Bronchial epithelial cell (primary cell): ENCODE measurements at regions not wholly inside any gene's neighbourhood (a gene's known extent, or its start where the extent isn't known, plus 50 kb on each side); places are given as distances from the start of the nearest gene placed in this dataset.

ENCODE experiments used
- DNase-seq: peaks from one replicate; pipeline ENCODE4 v3.0.0-alpha.2; 2010; ENCODE audit warnings: low read depth
- FAIRE-seq: peaks from 2 replicates; lab custom pipeline; 2011; peaks lifted over from hg19 to GRCh38; lab: Jason Lieb, UNC
- H3K27me3 ChIP-seq: 2 replicates; pipeline ENCODE4 v1.5.1; 2011; ENCODE audit warnings: low read length; ENCODE audit not compliant: control insufficient read depth, insufficient read depth
- H3K36me3 ChIP-seq: 2 replicates; pipeline ENCODE4 v1.5.1; 2011; ENCODE audit warnings: low read length; ENCODE audit not compliant: control insufficient read depth, insufficient read depth
- H3K4me3 ChIP-seq: 2 replicates; pipeline ENCODE4 v1.5.1; 2011; ENCODE audit warnings: mild to moderate bottlenecking, low read depth, low read length, control low read depth
- TF ChIP-seq, protein P1 (sequence below): IDR thresholded peaks from 2 replicates; pipeline ENCODE4 v1.5.1; 2011; ENCODE audit warnings: mild to moderate bottlenecking, moderate library complexity, low read length, control low read depth, inconsistent platforms; ENCODE audit not compliant: insufficient read depth, severe bottlenecking

DNA sequence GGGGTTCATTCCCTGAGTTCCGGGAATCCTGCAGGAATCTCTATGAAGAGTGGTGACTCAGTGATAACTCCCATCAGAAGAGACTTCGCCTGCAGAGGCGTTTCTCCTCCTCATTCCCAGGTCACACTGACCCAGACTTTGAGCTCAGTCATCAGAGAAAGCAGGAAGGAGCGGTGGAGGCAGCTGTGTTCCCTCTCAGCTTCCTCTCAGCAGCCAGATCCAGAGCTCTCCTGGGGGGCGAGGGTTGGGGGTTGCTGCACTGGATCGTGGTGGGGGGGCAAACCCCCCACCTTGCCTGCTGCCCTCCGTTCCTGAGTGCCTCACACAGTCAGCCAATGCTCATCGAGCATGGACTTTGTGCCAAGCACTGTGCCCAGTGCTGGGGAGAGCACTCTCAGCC is 271.2 kb downstream of the CBLN1 start:
- FAIRE-seq (no peak), DNase-seq (no peak)
- TF ChIP-seq, protein P1, sequence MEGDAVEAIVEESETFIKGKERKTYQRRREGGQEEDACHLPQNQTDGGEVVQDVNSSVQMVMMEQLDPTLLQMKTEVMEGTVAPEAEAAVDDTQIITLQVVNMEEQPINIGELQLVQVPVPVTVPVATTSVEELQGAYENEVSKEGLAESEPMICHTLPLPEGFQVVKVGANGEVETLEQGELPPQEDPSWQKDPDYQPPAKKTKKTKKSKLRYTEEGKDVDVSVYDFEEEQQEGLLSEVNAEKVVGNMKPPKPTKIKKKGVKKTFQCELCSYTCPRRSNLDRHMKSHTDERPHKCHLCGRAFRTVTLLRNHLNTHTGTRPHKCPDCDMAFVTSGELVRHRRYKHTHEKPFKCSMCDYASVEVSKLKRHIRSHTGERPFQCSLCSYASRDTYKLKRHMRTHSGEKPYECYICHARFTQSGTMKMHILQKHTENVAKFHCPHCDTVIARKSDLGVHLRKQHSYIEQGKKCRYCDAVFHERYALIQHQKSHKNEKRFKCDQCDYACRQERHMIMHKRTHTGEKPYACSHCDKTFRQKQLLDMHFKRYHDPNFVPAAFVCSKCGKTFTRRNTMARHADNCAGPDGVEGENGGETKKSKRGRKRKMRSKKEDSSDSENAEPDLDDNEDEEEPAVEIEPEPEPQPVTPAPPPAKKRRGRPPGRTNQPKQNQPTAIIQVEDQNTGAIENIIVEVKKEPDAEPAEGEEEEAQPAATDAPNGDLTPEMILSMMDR = no peak
- H3K36me3 ChIP-seq = no peaks in the 10 kb centered on the region
- H3K27me3 ChIP-seq = no peaks in the 10 kb centered on the region
- no peak overlapping the region for H3K4me3 ChIP-seq

DNA sequence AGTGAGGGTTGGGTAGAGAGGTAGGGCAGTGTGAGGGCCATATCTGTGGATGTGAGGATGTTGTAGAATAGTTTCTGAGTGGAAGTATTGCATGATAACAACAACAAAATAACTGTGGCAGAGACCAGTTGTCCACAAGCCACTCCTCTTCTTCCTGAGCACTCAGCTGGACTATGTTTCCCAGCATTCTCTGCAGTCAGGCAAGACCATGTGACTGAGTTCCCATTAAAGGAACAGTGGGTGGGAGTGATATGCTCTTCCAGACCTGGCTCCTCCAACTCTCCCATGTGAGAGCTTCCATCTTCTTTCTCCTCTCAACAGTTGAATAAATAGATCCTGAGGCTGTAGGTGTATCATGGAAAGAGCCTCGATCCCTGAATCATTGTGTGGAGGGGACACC is 272.4 kb downstream of the CBLN1 start:
- TF ChIP-seq, protein P1 = no peak
- Histone ChIP-seq H3K27me3 (no peaks in the 10 kb centered on the region), H3K36me3 (no peaks in the 10 kb centered on the region), H3K4me3 (no peak overlapping the region)
- FAIRE-seq (no peak), DNase-seq (no peak)

DNA sequence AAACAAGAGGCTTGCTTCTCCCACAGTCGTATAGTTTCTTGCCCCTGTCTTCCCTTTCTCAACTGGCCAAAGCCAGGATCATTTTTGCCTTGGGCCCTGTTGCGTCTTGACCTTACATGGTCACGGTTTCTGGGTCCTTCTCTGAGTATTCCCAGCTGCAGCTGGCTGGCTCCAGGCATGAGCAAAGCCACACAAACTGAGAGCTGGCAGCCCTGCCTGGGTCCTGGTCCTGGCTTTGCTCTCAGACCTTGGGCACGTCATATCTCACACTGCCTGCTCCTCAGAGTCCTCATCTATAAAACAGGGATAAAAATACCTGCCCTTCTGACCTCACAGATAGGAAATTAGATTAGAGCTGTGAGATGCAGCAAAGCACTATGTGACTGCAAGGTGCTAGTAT is 277.6 kb downstream of the CBLN1 start:
- no peak for FAIRE-seq
- no peaks in the 10 kb centered on the region for H3K36me3 ChIP-seq
- H3K4me3 ChIP-seq = no peak overlapping the region
- TF ChIP-seq, protein P1 = no peak
- no peaks in the 10 kb centered on the region for H3K27me3 ChIP-seq
- DNase-seq = no peak

DNA sequence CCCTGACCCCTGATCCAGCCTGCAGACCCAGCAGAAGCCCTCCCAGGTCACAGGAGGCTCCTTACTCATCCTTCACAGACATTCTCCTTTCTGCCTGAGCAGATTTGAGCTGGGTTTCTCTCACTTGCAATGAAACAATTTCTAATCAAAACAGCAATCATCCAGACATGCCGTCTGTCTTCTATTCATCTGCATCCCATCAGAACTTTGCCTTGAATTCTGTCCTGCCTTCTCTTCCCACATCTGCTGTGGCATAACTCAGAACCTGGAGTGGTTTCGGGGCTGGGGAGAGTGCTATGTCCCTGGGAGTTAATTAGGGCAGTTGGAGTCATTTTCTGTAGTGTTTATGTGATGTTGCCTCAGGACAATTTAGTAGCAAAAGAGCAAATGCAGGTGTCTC is 278.6 kb downstream of the CBLN1 start:
- Histone ChIP-seq H3K36me3 (no peaks in the 10 kb centered on the region), H3K4me3 (no peak overlapping the region), H3K27me3 (no peaks in the 10 kb centered on the region)
- FAIRE-seq = no peak
- no peak for DNase-seq
- TF ChIP-seq, protein P1 = no peak

DNA sequence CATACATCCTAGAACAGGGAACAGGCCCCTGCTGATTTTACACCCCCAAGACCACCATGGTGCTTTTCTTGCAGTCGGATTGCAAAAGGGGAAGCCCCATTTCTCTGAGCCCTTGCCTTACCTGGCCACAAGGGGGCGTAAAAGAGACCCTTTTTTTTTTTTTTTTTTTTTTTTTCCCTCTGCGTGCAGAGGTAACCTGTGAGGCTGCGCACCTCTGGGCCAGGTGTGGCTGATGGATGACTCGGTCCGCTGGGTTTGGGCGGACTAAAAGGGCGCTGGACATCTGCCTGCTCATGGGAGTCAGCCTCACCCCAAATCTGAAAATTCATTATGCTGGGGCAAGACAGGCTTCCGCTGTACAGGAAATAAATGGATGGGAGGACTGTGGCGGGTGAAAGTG is 281.0 kb downstream of the CBLN1 start:
- TF ChIP-seq, protein P1 = peak; percentile 74
- H3K4me3 ChIP-seq = no peak overlapping the region
- no peak for FAIRE-seq

DNA sequence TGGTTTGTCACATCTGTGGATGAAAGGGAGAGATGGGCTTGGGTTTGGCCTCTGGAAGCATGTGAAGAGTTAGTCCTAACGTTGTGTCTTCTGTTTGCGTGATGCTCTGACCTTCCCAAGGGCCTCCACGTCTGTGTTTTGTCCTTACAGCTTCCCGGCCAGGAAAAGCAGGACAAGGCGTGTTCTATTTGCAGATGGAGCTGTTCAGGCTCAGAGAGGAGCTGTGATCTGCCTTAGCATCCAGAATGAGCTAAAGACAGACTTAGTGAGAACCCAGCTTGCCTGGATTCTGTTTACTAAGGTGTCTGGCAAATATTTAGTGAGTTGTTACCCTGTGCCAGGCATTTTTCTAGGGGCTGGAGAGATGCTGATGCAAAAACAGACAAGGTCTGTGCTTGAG is 282.1 kb downstream of the CBLN1 start:
- Histone ChIP-seq H3K36me3 (no peaks in the 10 kb centered on the region), H3K27me3 (no peaks in the 10 kb centered on the region), H3K4me3 (no peak overlapping the region)
- DNase-seq = no peak
- TF ChIP-seq, protein P1 = no peak
- FAIRE-seq = no peak

More for the DNA sequence above, 281.0 kb downstream of the CBLN1 start:
- Histone ChIP-seq H3K27me3 (no peaks in the 10 kb centered on the region), H3K36me3 (no peaks in the 10 kb centered on the region)
- DNase-seq = no peak
